Cardiac fibroblast (primary cell): ENCODE measurements at regions not wholly inside any gene's neighbourhood (a gene's known extent, or its start where the extent isn't known, plus 50 kb on each side); places are given as distances from the start of the nearest gene placed in this dataset.

Experiments used
- DNase-seq, 2 donors: peaks; one replicate each; pipeline versions ENCODE4 v3.0.0 to v3.0.0-alpha.2; 2010; ENCODE audit warnings: low read depth in 2 of 2
- H3K4me3 ChIP-seq, 2 donors: replicated peaks in 1 of 2; 1 replicate in 1 of 2; 2 replicates in 1 of 2; pipeline ENCODE4 v1.5.1; 2011; ENCODE audit warnings: low read depth in 2 of 2, low read length in 2 of 2, mild to moderate bottlenecking in 2 of 2, moderate library complexity in 1 of 2
- CTCF ChIP-seq: IDR thresholded peaks from one replicate; pipeline ENCODE4 v1.5.1; 2011; ENCODE audit warnings: low read depth, mild to moderate bottlenecking, low read length, inconsistent platforms

GRCh38 chr16:14345512-14346115, 274.5 kb downstream of the MRTFB start:
- TF ChIP-seq CTCF, result no peak
- no peak overlapping the region for H3K4me3 ChIP-seq
- DNase-seq, result no peak

- TF ChIP-seq CTCF, result no peak
- H3K4me3 ChIP-seq, result no peak overlapping the region
- no peak for DNase-seq
Observed at GRCh38 chr16:14344945-14345344, 273.8 kb downstream of the MRTFB start.

- no peak for DNase-seq
Observed at GRCh38 chr16:14344292-14344691, 273.2 kb downstream of the MRTFB start.

GRCh38 chr16:14341324-14342225, 270.5 kb downstream of the MRTFB start:
- TF ChIP-seq CTCF, result no peak
- no peak for DNase-seq
- H3K4me3 ChIP-seq, result no peak overlapping the region

More at GRCh38 chr16:14344292-14344691, 273.2 kb downstream of the MRTFB start:
- H3K4me3 ChIP-seq, result no peak overlapping the region
- no peak for TF ChIP-seq CTCF

GRCh38 chr16:14339694-14340093, 268.6 kb downstream of the MRTFB start:
- TF ChIP-seq CTCF, result no peak
- no peak for DNase-seq
- no peak overlapping the region for H3K4me3 ChIP-seq

GRCh38 chr16:14338969-14339368, 267.9 kb downstream of the MRTFB start:
- DNase-seq, result no peak
- no peak for TF ChIP-seq CTCF
- H3K4me3 ChIP-seq, result no peak overlapping the region
